CD4-positive, alpha-beta T cell treated with Interleukin-1 beta for 1 hour (primary cell): ENCODE measurements at regions not wholly inside any gene's neighbourhood (a gene's known extent, or its start where the extent isn't known, plus 50 kb on each side); places are given as distances from the start of the nearest gene placed in this dataset.
"Not testable (repeated sequence)": the region's sequence is repeated elsewhere in the genome, so short reads cannot be mapped to it uniquely, and the experiment has no call there.

Source experiments
- DNase-seq, 2 donors: peaks; one replicate each; pipeline ENCODE4 v3.0.0-alpha.2; 2020 to 2022

DNA sequence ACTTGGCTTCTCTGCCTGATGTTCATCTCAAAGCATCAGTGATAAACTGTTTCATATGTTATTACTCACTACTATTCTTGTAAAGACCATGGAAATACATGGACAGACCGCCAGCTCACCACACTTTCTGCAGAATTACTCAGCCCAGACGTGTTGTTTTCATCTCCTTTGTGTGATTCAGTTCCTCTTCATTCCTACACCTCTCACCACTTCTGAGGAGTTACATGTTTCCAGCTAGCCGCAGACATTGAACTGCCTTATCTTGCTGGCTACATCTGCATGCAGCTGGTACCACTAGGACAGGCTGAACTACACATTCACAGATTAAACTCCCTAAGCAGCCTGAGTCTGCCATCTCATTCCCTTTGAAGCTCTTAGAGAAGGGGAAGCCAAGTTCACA, 443.2 kb upstream of the FGF16 start:
- no peak for DNase-seq

DNA sequence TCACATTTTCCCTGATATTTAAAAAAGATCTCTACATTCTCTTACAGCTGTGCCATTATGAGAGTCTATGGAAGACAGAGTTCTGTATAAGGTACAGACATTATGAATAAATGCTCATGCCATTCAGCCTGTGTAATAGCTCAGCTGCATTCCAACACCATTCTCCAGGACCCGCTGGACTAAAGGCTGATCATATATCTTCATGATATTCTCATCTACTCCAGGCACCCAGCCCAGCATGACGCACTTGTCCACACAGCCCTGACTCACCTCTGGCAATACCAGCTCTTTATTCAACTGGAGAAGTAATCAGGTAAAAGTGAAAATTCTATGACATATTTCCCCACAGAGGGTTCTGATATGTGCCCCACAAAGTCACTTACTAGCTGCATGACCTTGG, 437.5 kb upstream of the FGF16 start:
- no peak for DNase-seq

DNA sequence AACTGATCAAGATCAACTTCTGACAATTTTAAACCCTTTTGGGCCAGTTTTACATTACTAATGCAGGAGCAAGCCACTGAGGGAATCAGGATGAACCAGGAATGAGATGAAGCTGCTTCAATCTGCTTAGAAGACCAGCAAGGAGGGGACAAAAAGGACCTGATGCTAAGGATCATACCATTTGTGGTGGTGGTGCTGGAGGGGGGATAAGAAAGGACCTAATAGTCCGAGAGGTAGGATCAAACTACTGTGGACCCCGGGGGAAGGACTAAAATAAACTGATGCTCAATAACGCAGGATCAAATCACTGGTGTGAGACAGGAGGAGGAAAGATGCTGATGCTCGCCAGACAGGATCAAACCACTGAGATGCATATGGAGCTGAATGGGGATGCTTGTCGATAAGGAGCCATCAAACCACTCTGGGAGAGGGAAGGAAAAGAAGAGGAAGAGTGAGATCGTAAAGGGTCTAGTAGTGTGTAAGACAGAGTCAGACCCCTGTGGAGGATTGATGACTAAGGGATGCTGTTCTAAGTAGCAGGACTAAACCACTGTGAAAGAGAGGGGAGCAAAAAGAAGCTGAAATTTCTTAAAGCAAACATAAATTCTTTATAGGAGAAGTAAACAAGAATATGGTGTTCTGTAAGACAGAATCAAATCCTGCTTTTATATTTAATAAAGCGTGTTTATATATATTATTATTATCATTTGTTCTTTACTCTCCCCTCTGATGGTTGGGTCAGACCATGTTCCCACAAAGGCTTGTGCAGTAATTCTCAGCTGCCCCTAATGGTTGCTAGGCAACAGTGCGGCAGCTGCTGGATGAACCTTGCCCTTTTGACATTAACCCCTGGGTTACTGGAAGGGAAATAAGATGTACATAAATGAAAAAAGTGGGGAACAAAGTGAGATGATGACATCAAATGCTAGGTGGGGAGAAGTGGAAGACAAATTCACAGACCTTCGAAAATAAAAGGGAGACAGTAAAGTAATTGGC, 432.5 kb upstream of the FGF16 start:
- DNase-seq, result no peak

GRCh38 chrX:77017093-77017492, 430.1 kb upstream of the FGF16 start:
- no peak for DNase-seq

- DNase-seq, result not testable (repeated sequence)
Observed at GRCh38 chrX:77046180-77046810, 400.9 kb upstream of the FGF16 start.

GRCh38 chrX:77060572-77060971, 386.6 kb upstream of the FGF16 start:
- no peak for DNase-seq

DNA sequence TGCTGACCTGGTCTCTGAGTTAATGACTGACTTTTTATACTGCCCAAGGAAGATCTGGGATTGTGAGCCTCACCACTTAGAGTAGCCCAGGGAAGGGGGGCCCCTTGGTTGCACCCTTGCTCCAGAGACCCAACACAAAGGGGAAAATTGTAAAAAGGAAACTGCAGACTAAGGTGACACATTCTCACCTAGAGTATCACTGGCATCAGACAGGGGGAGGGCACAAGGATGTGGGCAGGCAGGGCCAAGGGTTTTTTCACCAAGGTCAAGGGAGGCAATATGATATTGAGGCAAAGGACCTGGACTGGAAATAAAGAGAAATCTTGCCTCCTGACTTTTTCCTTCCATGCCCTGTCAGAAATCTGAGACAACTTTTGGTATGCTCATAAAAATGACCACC, 386.2 kb upstream of the FGF16 start:
- no peak for DNase-seq

GRCh38 chrX:77061545-77061944, 385.6 kb upstream of the FGF16 start:
- no peak for DNase-seq

GRCh38 chrX:77065896-77066295, 381.3 kb upstream of the FGF16 start:
- DNase-seq, result no peak

GRCh38 chrX:77070202-77070918, 376.8 kb upstream of the FGF16 start:
- no peak for DNase-seq

DNA sequence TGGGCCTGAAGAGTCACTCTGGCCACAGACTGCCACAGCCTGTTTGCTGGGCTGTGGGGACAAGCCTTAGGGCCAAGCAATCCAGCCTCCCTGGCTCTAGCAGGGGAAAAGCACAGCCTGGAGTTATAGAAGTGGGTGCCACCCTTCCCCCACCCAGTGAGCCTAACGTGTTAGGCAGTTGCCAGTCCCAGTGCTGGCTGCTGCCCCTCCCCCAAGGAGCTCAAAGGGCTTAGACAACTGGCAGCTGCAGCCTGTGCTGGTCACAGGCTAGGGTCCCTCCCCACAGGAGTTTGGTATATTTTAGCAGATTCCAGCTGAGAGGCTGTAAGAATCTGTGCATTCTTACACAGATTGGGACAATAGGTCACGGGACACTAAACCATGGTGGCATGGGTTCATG, 370.3 kb upstream of the FGF16 start:
- DNase-seq, result no peak

DNA sequence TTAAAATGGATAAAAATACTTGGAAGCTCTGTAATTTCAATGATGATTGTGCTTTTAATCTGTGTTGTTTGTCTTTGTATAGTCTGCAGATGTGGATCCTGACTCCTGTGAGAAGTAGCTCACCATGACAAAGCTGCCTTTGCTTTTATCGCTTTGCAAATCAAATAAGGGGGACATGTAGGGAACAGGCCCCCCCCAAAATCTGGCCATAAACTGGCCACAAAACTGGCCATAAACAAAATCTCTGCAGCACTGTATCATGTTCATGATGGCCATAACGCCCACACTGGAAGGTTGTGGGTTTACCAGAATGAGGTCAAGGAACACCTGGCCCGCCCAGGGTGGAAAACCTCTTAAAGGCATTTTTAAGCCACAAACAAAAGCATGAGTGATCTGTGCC, 366.0 kb upstream of the FGF16 start:
- DNase-seq, result not testable (repeated sequence)

- no peak for DNase-seq
Observed at GRCh38 chrX:77085372-77085771, 361.8 kb upstream of the FGF16 start.

DNA sequence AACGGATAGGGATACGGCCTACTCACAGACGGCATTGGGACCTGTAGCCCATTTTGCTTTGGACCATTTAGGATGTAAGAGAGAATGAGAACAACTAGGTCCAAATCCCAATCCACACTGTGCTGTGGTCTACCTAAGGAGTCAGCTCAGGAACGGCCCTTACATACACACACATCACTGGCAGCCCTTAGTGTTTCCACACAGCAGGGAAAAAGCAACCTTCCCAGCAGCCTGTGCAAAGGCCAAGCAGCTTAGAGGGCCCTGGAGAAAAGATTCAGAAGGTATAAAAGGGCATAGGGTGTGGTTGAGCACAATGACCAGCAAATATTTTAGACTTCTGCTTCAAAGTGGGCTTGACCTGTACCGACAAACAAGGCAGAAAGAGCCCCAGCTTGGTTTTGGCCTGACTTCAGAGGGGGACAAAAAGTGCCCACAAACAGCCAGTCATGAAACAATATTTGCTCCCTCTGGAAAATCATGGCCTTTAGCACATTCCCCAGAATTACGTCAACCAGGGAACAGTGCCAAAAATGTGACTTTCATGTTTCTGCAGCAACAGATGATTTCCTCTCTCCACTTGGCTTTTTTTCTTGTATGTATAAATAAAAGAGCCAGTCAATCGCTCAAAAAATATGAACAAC, 359.5 kb upstream of the FGF16 start:
- DNase-seq, result no peak

DNA sequence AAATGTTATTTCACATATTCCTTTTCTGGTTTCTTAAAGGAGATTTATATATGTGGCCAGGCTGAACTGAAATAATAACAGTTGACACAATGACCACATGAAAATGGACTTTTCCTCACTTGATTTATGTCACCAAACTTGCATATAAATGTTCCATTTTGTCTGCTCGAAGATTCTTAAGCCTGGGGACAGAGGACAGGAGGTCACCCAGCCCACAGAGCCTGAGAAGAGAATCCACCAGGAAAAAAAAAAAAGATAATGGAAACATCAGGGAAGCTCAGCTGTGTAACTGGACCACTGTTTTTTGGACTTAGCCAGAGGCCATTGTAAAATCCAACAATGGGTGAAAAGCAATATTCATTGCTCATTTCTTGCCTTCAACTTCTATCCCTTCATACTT, 359.0 kb upstream of the FGF16 start:
- no peak for DNase-seq

DNA sequence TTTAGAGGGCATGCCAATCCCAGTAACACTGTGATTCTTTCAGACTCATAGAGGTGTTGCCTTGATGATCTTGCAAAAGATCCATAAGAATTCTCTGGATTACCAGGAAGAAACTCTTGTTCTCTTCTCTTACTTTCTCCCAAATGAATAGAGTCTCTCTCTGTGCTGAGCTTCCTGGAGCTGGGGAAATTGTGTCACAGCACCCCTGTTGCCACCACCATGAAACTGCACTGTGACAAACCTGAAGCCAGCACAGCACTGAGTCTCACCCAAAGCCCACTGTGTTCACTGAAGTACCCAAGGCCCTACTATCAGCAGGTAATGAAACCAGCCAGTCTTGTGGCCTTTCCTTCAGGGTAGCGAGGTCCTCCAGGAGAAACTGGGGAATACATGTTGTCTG, 332.7 kb upstream of the FGF16 start:
- DNase-seq, result no peak

- DNase-seq, result no peak
Observed at GRCh38 chrX:77118686-77119085, 328.5 kb upstream of the FGF16 start.

DNA sequence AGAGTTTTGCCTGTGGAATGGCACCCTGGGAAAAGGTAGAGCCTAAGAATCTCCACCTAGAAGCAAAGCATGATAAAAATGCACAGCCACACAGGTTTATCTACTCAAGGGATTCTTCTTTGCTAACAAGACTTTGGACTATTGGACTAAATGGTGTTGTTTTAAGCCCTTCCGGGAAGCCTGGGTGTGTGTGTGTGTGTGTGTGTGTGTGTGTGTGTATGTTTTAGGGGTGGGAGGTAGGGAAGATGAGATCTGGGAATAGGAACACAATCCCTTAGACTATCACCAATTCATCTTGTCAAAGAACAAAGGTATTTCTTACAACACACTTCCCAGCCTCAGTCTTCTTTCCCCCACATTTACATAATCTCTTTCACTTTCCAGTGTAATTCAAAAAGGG, 327.5 kb upstream of the FGF16 start:
- no peak for DNase-seq

- not testable (repeated sequence) for DNase-seq
Observed at GRCh38 chrX:77123917-77124316, 323.3 kb upstream of the FGF16 start.

DNA sequence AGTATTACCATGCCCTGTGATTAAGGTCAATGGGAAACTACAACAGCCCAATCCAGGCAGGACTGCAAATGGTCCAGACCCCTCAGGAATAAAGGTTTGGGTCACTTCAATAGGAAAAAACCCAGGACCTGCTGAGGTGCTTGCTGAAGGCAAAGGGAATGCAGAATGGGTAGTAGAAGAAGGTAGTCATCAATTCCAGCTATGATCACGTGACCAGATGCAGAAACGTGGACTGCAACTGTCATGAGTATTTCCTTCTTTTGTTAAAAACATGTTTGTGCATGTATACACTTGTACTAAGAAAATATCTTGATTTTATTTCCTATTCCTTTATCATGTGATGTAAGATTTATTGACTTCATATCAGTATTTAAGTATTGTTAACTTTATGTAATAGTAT, 319.6 kb upstream of the FGF16 start:
- not testable (repeated sequence) for DNase-seq

- DNase-seq, result no peak
Observed at GRCh38 chrX:77143907-77144306, 303.3 kb upstream of the FGF16 start.

DNA sequence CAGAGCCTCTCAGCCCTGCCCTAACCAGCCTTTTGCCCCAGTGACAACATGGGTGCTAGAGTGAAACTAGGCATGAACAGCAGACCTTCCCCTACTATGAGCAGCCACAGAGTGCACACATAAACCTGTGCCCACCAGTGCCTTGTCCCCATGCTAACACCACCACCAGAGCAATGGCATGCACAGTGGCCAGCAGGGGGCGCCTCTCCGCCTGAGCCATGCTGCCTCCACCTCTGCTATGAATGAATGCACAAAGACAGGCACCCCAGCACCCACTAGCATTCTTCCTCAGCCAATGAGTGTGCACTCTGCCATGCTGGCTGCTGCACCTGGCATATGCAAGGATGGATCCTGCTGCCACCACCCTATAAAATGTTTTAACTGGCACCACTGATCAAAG, 286.9 kb upstream of the FGF16 start:
- peak in 1 of 2 donors; percentile 0 for DNase-seq

GRCh38 chrX:77162777-77163176, 284.4 kb upstream of the FGF16 start:
- DNase-seq, result no peak
